Esophagus squamous epithelium (tissue), 5 donors: ENCODE measurements at regions not wholly inside any gene's neighbourhood (a gene's known extent, or its start where the extent isn't known, plus 50 kb on each side); places are given as distances from the start of the nearest gene placed in this dataset.

Source experiments
- DNase-seq: peaks from one replicate; lab custom pipeline; 2025; lab: John Stamatoyannopoulos, UW
- H3K27ac ChIP-seq, 4 donors: fragments of 200-600 bp; sonication (generic); one replicate each; pipeline ENCODE4 v1.5.1; 2016 to 2019; ENCODE audit warnings: mild to moderate bottlenecking in 1 of 4
- H3K27me3 ChIP-seq, 4 donors: fragments of 200-600 bp; sonication (generic); 1 replicate in 3 of 4; 2 replicates in 1 of 4; pipeline versions ENCODE4 v1.5.1 to v1.6.0; 2017 to 2021; ENCODE audit warnings: antibody characterized with exemption in 1 of 4
- H3K36me3 ChIP-seq, 3 donors: fragments of 200-600 bp; sonication (generic); one replicate each; pipeline ENCODE4 v1.5.1; 2016 to 2019
- H3K4me1 ChIP-seq, 3 donors: fragments of 200-600 bp; sonication (generic); one replicate each; pipeline ENCODE4 v1.5.1; 2017 to 2019
- H3K4me3 ChIP-seq, 4 donors: fragments of 200-600 bp; sonication (generic); 1 replicate in 3 of 4; 2 replicates in 1 of 4; pipeline ENCODE4 v1.5.1; 2016 to 2019; ENCODE audit warnings: mild to moderate bottlenecking in 2 of 4, moderate library complexity in 1 of 4
- H3K9me3 ChIP-seq, 3 donors: fragments of 200-600 bp; sonication (generic); one replicate each; pipeline ENCODE4 v1.5.1; 2016 to 2019
- POLR2A ChIP-seq, 4 donors: fragments of 450-650 bp; IDR thresholded peaks; one replicate each; pipeline ENCODE4 v1.6.1; 2017; ENCODE audit warnings: antibody characterized with exemption in 4 of 4, mild to moderate bottlenecking in 4 of 4, moderate library complexity in 3 of 4
- WGBS, 2 donors: methylation state at CpG; one replicate each; pipeline ENCODE4 v1.1.5; 2018; 5-methylcytosine and 5-hydroxymethylcytosine counted together
- intact Hi-C: fragments of 100-400 bp; cut with DNase I; formaldehyde crosslinking; loops from one replicate; pipeline ENCODE4 v1.15.0; 2022
- TF ChIP-seq, protein P1 (sequence below), 6 experiments: fragments of 450-650 bp in 4 of 6; fragments of 200-600 bp in 2 of 6; sonication (generic) in 2 of 6; IDR thresholded peaks; one replicate each; pipeline ENCODE4 v1.5.1; 2016 to 2019; ENCODE audit warnings: antibody characterized with exemption in 6 of 6, mild to moderate bottlenecking in 4 of 6, moderate library complexity in 4 of 6
- donor health status: DM: yes; HTN: yes; CAD: no.

DNA sequence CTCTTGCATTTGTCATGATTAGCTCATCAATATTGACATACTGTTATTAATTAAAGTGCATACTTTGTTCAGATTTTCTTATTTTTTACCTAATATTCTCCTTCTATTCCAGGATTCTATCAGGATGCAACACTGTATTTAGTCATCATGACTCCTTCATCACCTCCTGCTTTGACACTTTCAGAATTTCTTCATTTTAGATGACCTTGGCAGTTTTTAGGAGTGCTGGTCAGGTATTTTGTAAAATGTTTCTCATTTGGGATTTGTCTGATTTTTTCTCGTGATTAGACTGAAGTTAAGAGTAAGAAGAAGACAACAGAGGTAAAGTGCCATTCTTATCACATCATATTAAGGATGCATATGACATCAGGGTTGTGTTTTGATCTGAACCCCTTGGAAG lies 167.0 kb upstream of the FOXG1 start:
- no peak for DNase-seq
- Histone ChIP-seq H3K27ac (no peak overlapping the region), H3K27me3 (no peaks in the 10 kb centered on the region), H3K9me3 (no peaks in the 10 kb centered on the region), H3K4me1 (peaks cover 0 to 12% (median 0%) of the 10 kb centered on the region in 3 donors), H3K36me3 (no peaks in the 10 kb centered on the region), H3K4me3 (no peak overlapping the region)
- WGBS, 2 donors, result 60 to 76% methylated on average over 1 of the region's 1 CpG
- TF ChIP-seq POLR2A (IDR thresholded peaks at IDR 0.05), result no peak
- intact Hi-C loops, result no loop called here

DNA sequence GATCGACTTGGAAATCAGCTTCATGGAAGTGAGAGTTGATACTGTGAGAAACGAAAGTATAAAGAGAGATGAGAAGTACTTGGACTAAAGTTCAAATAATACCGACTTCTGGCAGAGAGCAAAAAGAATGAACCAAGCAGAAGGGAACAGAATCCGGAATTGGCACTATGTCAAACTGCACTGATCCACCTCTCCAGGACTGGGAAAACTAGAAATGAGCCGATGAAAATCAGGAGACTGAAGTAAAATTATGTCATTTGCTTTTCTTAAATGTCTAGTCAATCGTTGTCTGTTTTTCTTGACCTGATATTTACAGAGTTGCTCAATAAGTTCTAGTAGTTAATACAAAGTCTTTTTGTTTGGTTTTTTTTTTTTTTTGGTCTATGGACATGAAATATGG lies 163.0 kb upstream of the FOXG1 start:
- Histone ChIP-seq H3K9me3 (no peaks in the 10 kb centered on the region), H3K4me1 (peaks cover 0 to 4% (median 0%) of the 10 kb centered on the region in 3 donors), H3K27me3 (no peaks in the 10 kb centered on the region), H3K27ac (no peak overlapping the region), H3K4me3 (no peak overlapping the region), H3K36me3 (no peaks in the 10 kb centered on the region)
- TF ChIP-seq, protein P1, sequence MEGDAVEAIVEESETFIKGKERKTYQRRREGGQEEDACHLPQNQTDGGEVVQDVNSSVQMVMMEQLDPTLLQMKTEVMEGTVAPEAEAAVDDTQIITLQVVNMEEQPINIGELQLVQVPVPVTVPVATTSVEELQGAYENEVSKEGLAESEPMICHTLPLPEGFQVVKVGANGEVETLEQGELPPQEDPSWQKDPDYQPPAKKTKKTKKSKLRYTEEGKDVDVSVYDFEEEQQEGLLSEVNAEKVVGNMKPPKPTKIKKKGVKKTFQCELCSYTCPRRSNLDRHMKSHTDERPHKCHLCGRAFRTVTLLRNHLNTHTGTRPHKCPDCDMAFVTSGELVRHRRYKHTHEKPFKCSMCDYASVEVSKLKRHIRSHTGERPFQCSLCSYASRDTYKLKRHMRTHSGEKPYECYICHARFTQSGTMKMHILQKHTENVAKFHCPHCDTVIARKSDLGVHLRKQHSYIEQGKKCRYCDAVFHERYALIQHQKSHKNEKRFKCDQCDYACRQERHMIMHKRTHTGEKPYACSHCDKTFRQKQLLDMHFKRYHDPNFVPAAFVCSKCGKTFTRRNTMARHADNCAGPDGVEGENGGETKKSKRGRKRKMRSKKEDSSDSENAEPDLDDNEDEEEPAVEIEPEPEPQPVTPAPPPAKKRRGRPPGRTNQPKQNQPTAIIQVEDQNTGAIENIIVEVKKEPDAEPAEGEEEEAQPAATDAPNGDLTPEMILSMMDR (IDR thresholded peaks at IDR 0.05), result no peak
- no peak for TF ChIP-seq POLR2A (IDR thresholded peaks at IDR 0.05)
- no peak for DNase-seq
- intact Hi-C loops, result no loop called here
- WGBS, 2 donors, result 35 to 49% methylated on average over 6 of the region's 6 CpGs

DNA sequence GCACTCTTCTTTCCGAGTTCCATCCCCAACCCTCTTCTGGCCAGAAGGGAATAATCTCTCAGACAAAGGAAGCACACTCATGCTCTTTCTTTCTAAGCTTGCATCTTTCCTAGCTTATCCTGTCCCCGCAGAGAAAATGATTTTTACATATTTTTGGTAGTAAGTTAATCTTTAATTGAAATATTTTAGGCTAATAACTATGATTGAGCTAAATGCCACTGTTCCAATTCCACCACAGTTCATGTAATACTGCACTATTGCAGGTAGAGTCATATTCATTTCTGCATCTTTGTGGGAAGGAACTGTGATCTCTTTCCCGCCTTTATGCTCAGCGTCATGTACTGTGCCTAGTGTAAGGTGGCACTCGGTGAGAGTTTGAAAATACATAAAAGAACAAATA lies 158.9 kb upstream of the FOXG1 start:
- TF ChIP-seq, protein P1 (IDR thresholded peaks at IDR 0.05), result no peak
- TF ChIP-seq POLR2A (IDR thresholded peaks at IDR 0.05), result no peak
- Histone ChIP-seq H3K27ac (no peak overlapping the region), H3K27me3 (no peaks in the 10 kb centered on the region), H3K4me3 (no peak overlapping the region), H3K36me3 (no peaks in the 10 kb centered on the region), H3K9me3 (no peaks in the 10 kb centered on the region), H3K4me1 (peaks cover 0 to 4% (median 0%) of the 10 kb centered on the region in 3 donors)
- DNase-seq, result no peak
- intact Hi-C loops, result no loop called here
- WGBS, 2 donors, result 65 to 78% methylated on average over 5 of the region's 5 CpGs

DNA sequence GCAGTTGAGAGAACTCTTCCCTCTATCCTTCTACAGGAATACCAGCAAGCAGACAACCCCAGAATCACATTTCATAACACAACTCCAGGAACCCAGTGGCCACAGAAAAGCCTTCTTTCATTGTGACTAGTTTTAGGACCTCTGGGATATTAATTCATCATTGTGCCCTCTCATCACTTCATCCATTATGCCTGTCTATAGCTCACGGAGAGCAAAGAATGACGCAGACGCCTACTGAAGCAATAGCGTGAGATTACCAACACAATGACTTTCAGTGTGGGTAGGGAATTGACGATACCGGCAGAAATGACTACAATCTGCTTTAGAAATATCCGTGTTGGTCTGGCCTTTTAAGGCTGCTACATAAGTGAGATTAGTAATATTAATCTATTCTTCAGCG lies 158.1 kb upstream of the FOXG1 start:
- H3K9me3 ChIP-seq, result no peaks in the 10 kb centered on the region
- intact Hi-C loops, result no loop called here
- 79 to 81% methylated on average over 8 of the region's 8 CpGs for WGBS, 2 donors
- TF ChIP-seq POLR2A (IDR thresholded peaks at IDR 0.05), result no peak
- TF ChIP-seq, protein P1 (IDR thresholded peaks at IDR 0.05), result no peak
- no peak overlapping the region for H3K4me3 ChIP-seq
- H3K27ac ChIP-seq, result no peak overlapping the region
- no peaks in the 10 kb centered on the region for H3K36me3 ChIP-seq
- DNase-seq, result no peak
- peaks cover 0 to under 1% (median 0%) of the 10 kb centered on the region in 3 donors for H3K4me1 ChIP-seq
- no peaks in the 10 kb centered on the region for H3K27me3 ChIP-seq

DNA sequence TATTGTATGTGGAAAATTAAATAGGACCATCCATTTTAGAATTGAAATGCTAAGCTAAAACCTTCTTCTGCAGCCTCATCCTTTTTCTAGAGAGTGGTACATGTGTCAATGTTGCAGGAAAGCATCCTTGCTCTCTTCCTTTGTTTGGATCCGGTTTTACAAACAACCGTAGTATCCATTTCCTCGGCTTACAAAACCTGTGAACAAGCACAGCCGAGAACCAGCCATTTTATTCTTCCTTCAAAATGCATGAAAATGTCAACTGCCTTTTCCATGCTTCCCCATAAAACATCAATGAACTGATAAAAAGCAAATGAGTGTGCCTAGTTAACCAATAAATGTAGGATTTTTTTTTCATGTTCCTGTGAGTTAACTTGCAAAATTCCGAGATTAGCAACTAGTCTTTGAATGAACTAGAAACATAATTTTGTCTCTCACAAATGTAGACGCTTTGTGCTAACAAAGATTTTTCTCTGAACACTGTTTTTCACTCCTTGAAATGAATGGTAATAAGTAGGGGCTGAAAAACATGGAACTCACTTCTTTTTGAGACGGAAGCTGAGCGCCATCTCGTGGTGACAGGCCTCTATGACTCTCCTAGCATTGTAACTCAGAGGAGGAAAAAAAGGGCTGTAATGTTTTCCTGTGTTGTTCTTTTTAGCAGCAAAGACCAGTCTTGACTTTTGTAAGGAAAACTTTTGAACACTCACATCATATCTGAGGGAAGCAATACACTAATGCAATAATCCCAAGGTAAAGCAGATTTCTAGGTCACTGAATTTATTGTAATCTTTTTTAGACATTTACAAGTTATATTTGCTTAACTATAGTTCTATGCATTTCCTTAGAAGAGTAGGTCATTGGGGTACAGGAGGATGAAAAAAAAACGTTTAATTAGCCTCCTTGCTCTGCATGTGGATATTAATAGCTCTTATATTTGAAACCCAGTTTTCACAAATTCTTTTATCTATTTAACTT lies 157.4 kb upstream of the FOXG1 start:
- Histone ChIP-seq H3K27me3 (no peaks in the 10 kb centered on the region), H3K27ac (no peak overlapping the region), H3K36me3 (no peaks in the 10 kb centered on the region), H3K4me1 (no peaks in the 10 kb centered on the region), H3K4me3 (no peak overlapping the region), H3K9me3 (no peaks in the 10 kb centered on the region)
- TF ChIP-seq, protein P1 (IDR thresholded peaks at IDR 0.05), result peak; percentile 2 to 81 (median 62)
- TF ChIP-seq POLR2A (IDR thresholded peaks at IDR 0.05), result no peak
- no peak for DNase-seq
- 28 to 30% methylated on average over 10 of the region's 10 CpGs for WGBS, 2 donors
- intact Hi-C loops, result no loop called here
